ENCODE measurements at regions not wholly inside any gene's neighbourhood (a gene's known extent, or its start where the extent isn't known, plus 50 kb on each side); places are given as distances from the start of the nearest gene placed in this dataset.

DNA sequence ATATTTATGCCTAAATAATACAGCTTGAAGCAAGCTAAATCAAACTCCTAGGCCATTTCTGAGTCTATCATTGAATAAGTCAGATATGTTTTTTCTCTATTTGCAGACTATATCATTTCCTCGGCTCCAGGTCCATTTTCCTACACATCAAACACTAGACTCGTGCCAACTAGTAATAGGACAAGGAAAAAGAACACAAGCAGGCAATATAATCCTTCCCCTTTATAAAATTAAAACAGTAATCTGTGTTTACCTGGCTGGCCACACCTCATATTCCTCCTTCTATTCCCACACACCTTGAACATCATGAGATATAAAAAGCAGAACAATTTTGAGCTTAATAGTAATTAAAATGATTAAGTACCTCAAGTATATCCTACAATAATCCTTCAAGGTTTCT is 325.7 kb downstream of the TFEC start:
- no peak for TF ChIP-seq POLR2A (IDR thresholded peaks at IDR 0.05)
- TF ChIP-seq, protein P1, sequence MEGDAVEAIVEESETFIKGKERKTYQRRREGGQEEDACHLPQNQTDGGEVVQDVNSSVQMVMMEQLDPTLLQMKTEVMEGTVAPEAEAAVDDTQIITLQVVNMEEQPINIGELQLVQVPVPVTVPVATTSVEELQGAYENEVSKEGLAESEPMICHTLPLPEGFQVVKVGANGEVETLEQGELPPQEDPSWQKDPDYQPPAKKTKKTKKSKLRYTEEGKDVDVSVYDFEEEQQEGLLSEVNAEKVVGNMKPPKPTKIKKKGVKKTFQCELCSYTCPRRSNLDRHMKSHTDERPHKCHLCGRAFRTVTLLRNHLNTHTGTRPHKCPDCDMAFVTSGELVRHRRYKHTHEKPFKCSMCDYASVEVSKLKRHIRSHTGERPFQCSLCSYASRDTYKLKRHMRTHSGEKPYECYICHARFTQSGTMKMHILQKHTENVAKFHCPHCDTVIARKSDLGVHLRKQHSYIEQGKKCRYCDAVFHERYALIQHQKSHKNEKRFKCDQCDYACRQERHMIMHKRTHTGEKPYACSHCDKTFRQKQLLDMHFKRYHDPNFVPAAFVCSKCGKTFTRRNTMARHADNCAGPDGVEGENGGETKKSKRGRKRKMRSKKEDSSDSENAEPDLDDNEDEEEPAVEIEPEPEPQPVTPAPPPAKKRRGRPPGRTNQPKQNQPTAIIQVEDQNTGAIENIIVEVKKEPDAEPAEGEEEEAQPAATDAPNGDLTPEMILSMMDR (IDR thresholded peaks at IDR 0.05) = no peak
